ENCODE measurements at regions not wholly inside any gene's neighbourhood (a gene's known extent, or its start where the extent isn't known, plus 50 kb on each side); places are given as distances from the start of the nearest gene placed in this dataset.
A peak's percentile ranks its signal among the peaks of the same experiment; 100 is the strongest.

GRCh38 chr1:193680247-193680923 is 494.0 kb upstream of the B3GALT2 start:
- no peaks in the 10 kb centered on the region for H3K4me1 ChIP-seq
- ATAC-seq: no peak
- H3K4me3 ChIP-seq: no peak overlapping the region
- DNase-seq: no peak
- TF ChIP-seq CTCF (IDR thresholded peaks at IDR 0.05): no peak
- intact Hi-C loops (cut with DNase I): no loop called here
- no peaks in the 10 kb centered on the region for H3K9me3 ChIP-seq
- no peak overlapping the region for H3K27ac ChIP-seq
- no peaks in the 10 kb centered on the region for H3K36me3 ChIP-seq
- H3K27me3 ChIP-seq: no peaks in the 10 kb centered on the region

GRCh38 chr1:193677874-193678273 is 491.5 kb upstream of the B3GALT2 start:
- Histone ChIP-seq H3K4me3 (no peak overlapping the region), H3K9me3 (no peaks in the 10 kb centered on the region), H3K27ac (no peak overlapping the region), H3K36me3 (no peaks in the 10 kb centered on the region), H3K4me1 (no peaks in the 10 kb centered on the region), H3K27me3 (no peaks in the 10 kb centered on the region)
- ATAC-seq (peak; percentile 41), DNase-seq (no peak)
- no peak for TF ChIP-seq CTCF (IDR thresholded peaks at IDR 0.05)
- intact Hi-C loops (cut with DNase I): no loop called here

DNA sequence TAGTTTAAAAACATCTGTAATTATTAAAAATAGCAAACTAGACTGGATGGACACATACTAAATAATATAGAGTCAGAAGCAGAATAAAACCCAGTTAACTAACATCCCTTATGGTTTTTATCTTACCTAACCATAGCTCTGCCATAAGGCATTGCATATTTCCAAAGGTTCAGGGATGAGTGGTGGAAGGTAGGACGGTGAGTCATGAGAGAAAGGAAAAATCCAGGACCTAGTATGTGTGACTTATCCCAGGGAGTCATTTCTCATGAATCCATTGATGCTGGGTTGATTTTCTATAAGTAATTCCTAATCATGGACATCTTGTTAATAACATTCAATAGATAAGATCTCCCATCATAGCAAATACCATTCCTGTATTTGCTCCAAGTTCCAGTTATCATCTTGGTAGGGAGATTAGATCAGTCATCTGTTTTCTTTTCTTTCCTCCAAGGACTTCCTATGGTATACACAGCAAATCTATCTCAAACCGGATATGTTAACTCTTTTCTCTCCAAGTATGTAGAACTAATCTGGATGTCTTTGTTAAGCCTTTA is 490.7 kb upstream of the B3GALT2 start:
- intact Hi-C loops (cut with DNase I): no loop called here
- no peak overlapping the region for H3K4me3 ChIP-seq
- no peaks in the 10 kb centered on the region for H3K36me3 ChIP-seq
- H3K27ac ChIP-seq: no peak overlapping the region
- DNase-seq: no peak
- no peak for ATAC-seq
- H3K9me3 ChIP-seq: no peaks in the 10 kb centered on the region
- no peak for TF ChIP-seq CTCF (IDR thresholded peaks at IDR 0.05)
- no peaks in the 10 kb centered on the region for H3K27me3 ChIP-seq
- H3K4me1 ChIP-seq: no peaks in the 10 kb centered on the region

GRCh38 chr1:193674292-193674944 is 488.0 kb upstream of the B3GALT2 start:
- Histone ChIP-seq H3K36me3 (no peaks in the 10 kb centered on the region), H3K27ac (no peak overlapping the region), H3K9me3 (no peaks in the 10 kb centered on the region), H3K27me3 (no peaks in the 10 kb centered on the region), H3K4me1 (no peaks in the 10 kb centered on the region), H3K4me3 (no peak overlapping the region)
- no peak for TF ChIP-seq CTCF (IDR thresholded peaks at IDR 0.05)
- intact Hi-C loops (cut with DNase I): no loop called here
- DNase-seq (no peak), ATAC-seq (no peak)

DNA sequence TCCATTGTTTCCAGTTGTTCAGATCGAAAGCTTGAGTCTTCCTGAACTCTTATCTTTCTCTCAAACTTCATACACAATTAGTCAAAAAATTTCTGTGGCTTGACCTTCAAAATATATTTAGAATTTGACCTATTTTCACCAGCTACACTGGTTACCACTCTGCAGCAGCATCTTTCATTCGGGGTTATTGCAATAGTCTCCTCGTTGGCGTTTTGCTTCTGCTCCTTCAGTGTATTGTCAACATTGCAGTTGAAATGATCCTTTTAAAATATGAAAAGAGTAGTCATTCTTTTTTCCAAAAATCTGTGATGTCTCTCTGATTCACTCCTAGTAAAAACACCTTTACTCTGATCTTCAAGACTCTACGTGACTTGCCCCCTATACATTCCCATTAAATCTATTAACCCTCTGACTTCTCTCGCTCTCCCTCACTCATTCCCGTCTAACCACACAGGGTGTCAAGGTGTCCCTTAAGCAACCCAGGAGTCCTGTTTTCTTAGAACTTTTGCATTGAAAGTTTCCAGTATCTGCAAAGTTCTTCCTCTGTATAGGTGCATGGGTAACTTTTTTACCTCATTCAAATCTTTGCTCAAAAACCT is 480.2 kb upstream of the B3GALT2 start:
- intact Hi-C loops (cut with DNase I): no loop called here
- Histone ChIP-seq H3K4me3 (no peak overlapping the region), H3K27me3 (no peaks in the 10 kb centered on the region), H3K36me3 (no peaks in the 10 kb centered on the region), H3K4me1 (no peaks in the 10 kb centered on the region), H3K27ac (no peak overlapping the region), H3K9me3 (no peaks in the 10 kb centered on the region)
- ATAC-seq (no peak), DNase-seq (no peak)
- no peak for TF ChIP-seq CTCF (IDR thresholded peaks at IDR 0.05)

All from left lung (tissue), 4 donors.